HepG2 (cell line): ENCODE measurements at regions not wholly inside any gene's neighbourhood (a gene's known extent, or its start where the extent isn't known, plus 50 kb on each side); places are given as distances from the start of the nearest gene placed in this dataset.

ENCODE experiments used
- CTCF ChIP-seq: sonication (generic); formaldehyde crosslinking; IDR thresholded peaks from 2 replicates; pipeline ENCODE4 v1.5.0; 2020; ENCODE audit warnings: mild to moderate bottlenecking, missing genetic modification reagents, moderate library complexity
- MAFK ChIP-seq, 2 experiments: IDR thresholded peaks in 1 of 2; conservative IDR thresholded peaks in 1 of 2; 2 replicates each; pipeline ENCODE4 v1.6.1; 2011; ENCODE audit warnings: improper control_type of control experiment in 2 of 2, low read length in 2 of 2
- TBL1XR1 ChIP-seq: fragments of 150-350 bp; IDR thresholded peaks from 2 replicates; pipeline ENCODE4 v1.6.1; 2014; ENCODE audit warnings: borderline replicate concordance, low read length; ENCODE audit not compliant: partially characterized antibody
- ZNF337 ChIP-seq: sonication (generic); formaldehyde crosslinking; IDR thresholded peaks from 2 replicates; pipeline ENCODE4 v1.5.1; 2020; ENCODE audit warnings: missing genetic modification reagents, low read depth, mild to moderate bottlenecking, borderline replicate concordance
- ZNF512 ChIP-seq: sonication (generic); formaldehyde crosslinking; IDR thresholded peaks from 2 replicates; pipeline ENCODE4 v1.4.0; 2020; ENCODE audit warnings: mild to moderate bottlenecking, missing genetic modification reagents
- ZNF777 ChIP-seq: sonication (generic); formaldehyde crosslinking; IDR thresholded peaks from 2 replicates; pipeline ENCODE4 v1.4.0; 2020; ENCODE audit warnings: missing genetic modification reagents
- ZNF792 ChIP-seq: IDR thresholded peaks from 2 replicates; pipeline ENCODE4 v1.6.1; 2016

- TF ChIP-seq CTCF (CRISPR knock-in tag): no peak
- TF ChIP-seq ZNF512 (CRISPR knock-in tag): no peak
- TF ChIP-seq ZNF777: no peak
- TF ChIP-seq ZNF337 (CRISPR knock-in tag): no peak
- no peak for TF ChIP-seq TBL1XR1
- TF ChIP-seq MAFK (conservative IDR thresholded peaks at IDR 0.05 in 1 of 2, IDR thresholded peaks at IDR 0.05 in 1 of 2; ENCODE audit: low read length in 2 of 2): peak; percentile 91 to 92
- no peak for TF ChIP-seq ZNF792 (CRISPR knock-in tag)
Observed at GRCh38 chr18:50475538-50476193, 84.2 kb upstream of the MAPK4 start.
